NCI-H1092 treated with DMSO at 0.1 percent for 48 hours (cell line): ENCODE measurements at regions not wholly inside any gene's neighbourhood (a gene's known extent, or its start where the extent isn't known, plus 50 kb on each side); places are given as distances from the start of the nearest gene placed in this dataset.
"Not testable (repeated sequence)": the region's sequence is repeated elsewhere in the genome, so short reads cannot be mapped to it uniquely, and the experiment has no call there.

Experiments used
- DNase-seq: peaks from one replicate; lab custom pipeline; 2025; lab: John Stamatoyannopoulos, UW

GRCh38 chr12:107373238-107373809 is 280.0 kb upstream of the CRY1 start:
- no peak for DNase-seq

GRCh38 chr12:107374161-107374840 is 281.0 kb upstream of the CRY1 start:
- no peak for DNase-seq

GRCh38 chr12:107375231-107375630 is 281.9 kb upstream of the CRY1 start:
- DNase-seq: no peak

- DNase-seq: no peak
These were observed 284.4 kb upstream of the CRY1 start for GRCh38 chr12:107377596-107378385.

GRCh38 chr12:107378609-107379008 is 285.3 kb upstream of the CRY1 start:
- no peak for DNase-seq

GRCh38 chr12:107379142-107379851 is 285.9 kb upstream of the CRY1 start:
- not testable (repeated sequence) for DNase-seq

GRCh38 chr12:107379852-107380567 is 286.7 kb upstream of the CRY1 start:
- peak; percentile 31 for DNase-seq

GRCh38 chr12:107384645-107385044 is 291.3 kb upstream of the CRY1 start:
- no peak for DNase-seq

- DNase-seq: no peak
These were observed 292.2 kb upstream of the CRY1 start for GRCh38 chr12:107385509-107385908.

- DNase-seq: no peak
These were observed 293.2 kb upstream of the CRY1 start for GRCh38 chr12:107386569-107386968.

- DNase-seq: no peak
These were observed 294.9 kb upstream of the CRY1 start for GRCh38 chr12:107388263-107388662.

GRCh38 chr12:107390414-107390813 is 295.2 kb upstream of the PWP1 start:
- DNase-seq: no peak

GRCh38 chr12:107393043-107393717 is 292.4 kb upstream of the PWP1 start:
- no peak for DNase-seq

- no peak for DNase-seq
These were observed 290.9 kb upstream of the PWP1 start for GRCh38 chr12:107394693-107395092.

- no peak for DNase-seq
These were observed 289.8 kb upstream of the PWP1 start for GRCh38 chr12:107395817-107396216.

GRCh38 chr12:107396991-107397390 is 288.6 kb upstream of the PWP1 start:
- no peak for DNase-seq

GRCh38 chr12:107397890-107398500 is 287.6 kb upstream of the PWP1 start:
- no peak for DNase-seq

- no peak for DNase-seq
These were observed 286.6 kb upstream of the PWP1 start for GRCh38 chr12:107399046-107399445.

GRCh38 chr12:107400686-107401447 is 284.7 kb upstream of the PWP1 start:
- DNase-seq: peak; percentile 6
